Neural cell (in vitro differentiated cells): ENCODE measurements at regions not wholly inside any gene's neighbourhood (a gene's known extent, or its start where the extent isn't known, plus 50 kb on each side); places are given as distances from the start of the nearest gene placed in this dataset.

ENCODE experiments used
- H2AFZ ChIP-seq: fragments of 200-600, 300-800 bp; sonication (generic), shearing (Covaris generic); 2 replicates; pipeline ENCODE4 v1.6.0; 2014; ENCODE audit warnings: low read depth, mild to moderate bottlenecking, antibody characterized with exemption, low read length, moderate library complexity
- H3F3A ChIP-seq: fragments of 200-600 bp; shearing (Covaris generic); 2 replicates; pipeline ENCODE4 v1.6.1; 2016; ENCODE audit warnings: mild to moderate bottlenecking, moderate library complexity, mixed read lengths, antibody characterized with exemption, low read length; ENCODE audit not compliant: insufficient read depth, poor library complexity, severe bottlenecking
- H3K27ac ChIP-seq: fragments of 200-600, 300-800 bp; sonication (generic), shearing (Covaris generic); 2 replicates; pipeline ENCODE4 v1.5.1; 2014; ENCODE audit warnings: mild to moderate bottlenecking, low read length, moderate library complexity
- H3K27me3 ChIP-seq: fragments of 300-800, 200-600 bp; sonication (generic), shearing (Covaris generic); 2 replicates; pipeline ENCODE4 v1.6.0; 2014; ENCODE audit warnings: mild to moderate bottlenecking, low read depth, low read length, moderate library complexity; ENCODE audit not compliant: insufficient read depth
- H3K36me3 ChIP-seq: fragments of 300-800, 200-600 bp; sonication (generic), shearing (Covaris generic); 2 replicates; pipeline ENCODE4 v1.5.1; 2014; ENCODE audit warnings: mild to moderate bottlenecking, antibody characterized with exemption, low read length, moderate library complexity; ENCODE audit not compliant: insufficient read depth
- H3K4me2 ChIP-seq: fragments of 300-800, 200-600 bp; sonication (generic), shearing (Covaris generic); 2 replicates; pipeline ENCODE4 v1.6.0; 2014; ENCODE audit warnings: mild to moderate bottlenecking, low read length
- H3K4me3 ChIP-seq: fragments of 300-800, 200-600 bp; sonication (generic), shearing (Covaris generic); 2 replicates; pipeline ENCODE4 v1.5.1; 2014; ENCODE audit warnings: mild to moderate bottlenecking, low read length, moderate library complexity
- H3K79me2 ChIP-seq: fragments of 200-600 bp; shearing (Covaris generic); replicated peaks from 2 replicates; pipeline ENCODE4 v1.6.0; 2014; ENCODE audit warnings: mild to moderate bottlenecking, low read length, moderate library complexity; ENCODE audit not compliant: insufficient read depth
- H3K9ac ChIP-seq: fragments of 300-800, 200-600 bp; sonication (generic), shearing (Covaris generic); 2 replicates; pipeline ENCODE4 v1.6.1; 2016; ENCODE audit warnings: mild to moderate bottlenecking, low read length, mixed read lengths
- H3K9me2 ChIP-seq: fragments of 200-600 bp; shearing (Covaris generic); 2 replicates; pipeline ENCODE4 v1.6.1; 2016; ENCODE audit warnings: mild to moderate bottlenecking, low read length, mixed read lengths; ENCODE audit not compliant: insufficient read depth
- H3K9me3 ChIP-seq: fragments of 200-600, 300-800 bp; sonication (generic), shearing (Covaris generic); 2 replicates; pipeline ENCODE4 v1.6.1; 2016; ENCODE audit warnings: mild to moderate bottlenecking, mixed run types, low read length, moderate library complexity, mixed read lengths
- H4K20me1 ChIP-seq: fragments of 200-600 bp; shearing (Covaris generic); 2 replicates; pipeline ENCODE4 v1.6.1; 2016; ENCODE audit warnings: mild to moderate bottlenecking, mixed run types; ENCODE audit not compliant: insufficient read depth
- EP300 ChIP-seq: fragments of 450-650 bp; conservative IDR thresholded peaks from 2 replicates; pipeline ENCODE4 v1.6.1; 2014; ENCODE audit warnings: antibody characterized with exemption, mild to moderate bottlenecking, moderate library complexity; ENCODE audit not compliant: poor library complexity, severe bottlenecking
- EZH2 ChIP-seq: fragments of 200-600, 300-800 bp; shearing (Covaris generic), sonication (generic); IDR thresholded peaks from 2 replicates; pipeline ENCODE4 v1.6.1; 2014; ENCODE audit warnings: antibody characterized with exemption, low read length, borderline replicate concordance, mild to moderate bottlenecking; ENCODE audit not compliant: insufficient read depth, poor library complexity, severe bottlenecking
- MXI1 ChIP-seq: fragments of 450-650 bp; conservative IDR thresholded peaks from 2 replicates; pipeline ENCODE4 v1.6.1; 2014; ENCODE audit warnings: antibody characterized with exemption, mild to moderate bottlenecking; ENCODE audit not compliant: poor library complexity, severe bottlenecking
- POLR2AphosphoS5 ChIP-seq: IDR thresholded peaks from 2 replicates; pipeline ENCODE4 v1.6.1; 2012
- RAD21 ChIP-seq: fragments of 450-650 bp; conservative IDR thresholded peaks from 2 replicates; pipeline ENCODE4 v1.6.1; 2014; ENCODE audit warnings: antibody characterized with exemption, mild to moderate bottlenecking, moderate library complexity
- REST ChIP-seq: IDR thresholded peaks from 2 replicates; pipeline ENCODE4 v1.6.1; 2012; ENCODE audit warnings: borderline replicate concordance
- SMC3 ChIP-seq: fragments of 450-650 bp; conservative IDR thresholded peaks from 2 replicates; pipeline ENCODE4 v1.6.1; 2014; ENCODE audit warnings: antibody characterized with exemption, mild to moderate bottlenecking, moderate library complexity; ENCODE audit not compliant: poor library complexity
- TAF1 ChIP-seq: IDR thresholded peaks from 2 replicates; pipeline ENCODE4 v1.6.1; 2012; ENCODE audit warnings: low read depth
- TF ChIP-seq, protein P1 (sequence below): fragments of 450-650 bp; IDR thresholded peaks from 2 replicates; pipeline ENCODE4 v1.5.1; 2014; ENCODE audit warnings: antibody characterized with exemption, mild to moderate bottlenecking, moderate library complexity; ENCODE audit not compliant: poor library complexity, severe bottlenecking

- Histone ChIP-seq H3F3A (no peaks in the 10 kb centered on the region), H3K27me3 (no peaks in the 10 kb centered on the region), H2AFZ (no peak overlapping the region), H3K4me2 (no peak overlapping the region), H3K9me3 (peaks cover 5% of the 10 kb centered on the region), H3K9ac (no peak overlapping the region), H3K36me3 (no peaks in the 10 kb centered on the region), H4K20me1 (no peaks in the 10 kb centered on the region), H3K9me2 (no peaks in the 10 kb centered on the region), H3K27ac (no peak overlapping the region), H3K4me3 (no peak overlapping the region), H3K79me2 (no peaks in the 10 kb centered on the region)
- TF ChIP-seq POLR2AphosphoS5 = no peak
- TF ChIP-seq EP300 = no peak
- TF ChIP-seq SMC3 = no peak
These were observed 813.3 kb upstream of the ARRDC4 start for GRCh38 chr15:97146929-97147870.

DNA sequence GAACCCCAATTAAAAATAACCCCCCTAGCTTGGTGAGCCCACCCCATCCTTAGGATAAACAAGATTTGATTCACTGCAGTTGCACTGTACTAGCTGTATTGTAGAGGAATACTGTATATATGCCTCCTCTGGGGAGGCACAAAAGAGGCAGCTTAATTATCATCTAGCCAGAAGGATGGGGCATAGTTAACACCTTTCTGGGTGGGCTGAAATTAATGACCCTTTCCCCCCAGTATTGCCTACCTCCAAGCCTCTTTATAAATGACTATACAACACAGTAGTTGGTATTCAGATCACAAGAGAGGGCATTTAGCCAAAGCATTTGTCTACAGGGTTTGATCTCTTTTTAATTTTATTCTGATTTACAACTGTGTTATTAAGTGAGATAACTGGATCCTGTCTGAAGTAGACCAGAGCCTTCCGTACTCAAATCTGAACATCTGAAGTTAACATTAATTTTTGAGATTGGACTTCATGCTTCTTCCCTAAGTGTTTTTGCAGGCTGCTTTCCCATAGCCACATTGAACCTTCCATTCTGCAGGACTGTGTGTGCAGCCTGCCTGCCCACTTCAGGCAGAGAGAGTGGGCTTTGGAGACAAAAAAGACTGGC is 807.0 kb upstream of the ARRDC4 start:
- Histone ChIP-seq H3K9ac (no peak overlapping the region), H3K27ac (no peak overlapping the region), H3F3A (no peaks in the 10 kb centered on the region), H3K36me3 (no peaks in the 10 kb centered on the region), H2AFZ (no peak overlapping the region), H3K79me2 (no peaks in the 10 kb centered on the region), H3K9me3 (no peaks in the 10 kb centered on the region), H3K27me3 (no peaks in the 10 kb centered on the region), H4K20me1 (no peaks in the 10 kb centered on the region), H3K4me3 (no peak overlapping the region), H3K9me2 (no peaks in the 10 kb centered on the region), H3K4me2 (no peak overlapping the region)
- TF ChIP-seq RAD21 = no peak
- TF ChIP-seq SMC3 = no peak
- TF ChIP-seq, protein P1, sequence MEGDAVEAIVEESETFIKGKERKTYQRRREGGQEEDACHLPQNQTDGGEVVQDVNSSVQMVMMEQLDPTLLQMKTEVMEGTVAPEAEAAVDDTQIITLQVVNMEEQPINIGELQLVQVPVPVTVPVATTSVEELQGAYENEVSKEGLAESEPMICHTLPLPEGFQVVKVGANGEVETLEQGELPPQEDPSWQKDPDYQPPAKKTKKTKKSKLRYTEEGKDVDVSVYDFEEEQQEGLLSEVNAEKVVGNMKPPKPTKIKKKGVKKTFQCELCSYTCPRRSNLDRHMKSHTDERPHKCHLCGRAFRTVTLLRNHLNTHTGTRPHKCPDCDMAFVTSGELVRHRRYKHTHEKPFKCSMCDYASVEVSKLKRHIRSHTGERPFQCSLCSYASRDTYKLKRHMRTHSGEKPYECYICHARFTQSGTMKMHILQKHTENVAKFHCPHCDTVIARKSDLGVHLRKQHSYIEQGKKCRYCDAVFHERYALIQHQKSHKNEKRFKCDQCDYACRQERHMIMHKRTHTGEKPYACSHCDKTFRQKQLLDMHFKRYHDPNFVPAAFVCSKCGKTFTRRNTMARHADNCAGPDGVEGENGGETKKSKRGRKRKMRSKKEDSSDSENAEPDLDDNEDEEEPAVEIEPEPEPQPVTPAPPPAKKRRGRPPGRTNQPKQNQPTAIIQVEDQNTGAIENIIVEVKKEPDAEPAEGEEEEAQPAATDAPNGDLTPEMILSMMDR = no peak
- TF ChIP-seq MXI1 = no peak
- TF ChIP-seq TAF1 = no peak
- TF ChIP-seq EP300 = no peak
- no peak for TF ChIP-seq REST
- no peak for TF ChIP-seq EZH2
- no peak for TF ChIP-seq POLR2AphosphoS5
